Hepatocyte (in vitro differentiated cells): ENCODE measurements at regions not wholly inside any gene's neighbourhood (a gene's known extent, or its start where the extent isn't known, plus 50 kb on each side); places are given as distances from the start of the nearest gene placed in this dataset.

ENCODE experiments used
- EZH2 ChIP-seq: fragments of 200-600 bp; sonication (generic); IDR thresholded peaks from 2 replicates; pipeline ENCODE4 v1.6.1; 2016; ENCODE audit warnings: antibody characterized with exemption, mild to moderate bottlenecking, borderline replicate concordance
- EZH2phosphoT487 ChIP-seq: fragments of 200-600 bp; sonication (generic); IDR thresholded peaks from one replicate; pipeline ENCODE4 v1.6.1; 2018; ENCODE audit warnings: antibody characterized with exemption, mild to moderate bottlenecking, low read depth, moderate library complexity; ENCODE audit not compliant: unreplicated experiment, severe bottlenecking
- TF ChIP-seq, protein P1 (sequence below): fragments of 200-600 bp; sonication (generic); IDR thresholded peaks from 2 replicates; pipeline ENCODE4 v1.5.1; 2016; ENCODE audit warnings: antibody characterized with exemption, mild to moderate bottlenecking; ENCODE audit not compliant: poor library complexity

DNA sequence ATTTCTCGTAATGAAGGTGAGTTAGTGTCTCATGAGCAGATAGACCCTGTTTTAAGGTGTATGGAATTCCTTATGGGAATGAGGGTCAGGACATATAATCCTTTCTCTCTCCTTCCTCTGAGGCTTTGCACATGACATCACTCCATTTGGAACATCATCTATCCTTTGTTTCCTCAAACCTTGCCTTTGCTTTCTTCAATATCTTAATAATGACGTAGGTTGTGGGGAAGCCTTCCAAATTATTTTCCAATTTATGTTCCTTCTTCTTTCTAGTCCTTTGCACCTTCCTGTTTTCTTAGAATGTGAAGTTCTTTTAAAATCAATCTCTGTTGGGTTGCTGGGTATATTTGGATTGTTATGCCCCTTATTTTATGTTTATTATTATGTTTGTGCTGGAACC is 502.9 kb upstream of the STXBP6 start:
- TF ChIP-seq, protein P1, sequence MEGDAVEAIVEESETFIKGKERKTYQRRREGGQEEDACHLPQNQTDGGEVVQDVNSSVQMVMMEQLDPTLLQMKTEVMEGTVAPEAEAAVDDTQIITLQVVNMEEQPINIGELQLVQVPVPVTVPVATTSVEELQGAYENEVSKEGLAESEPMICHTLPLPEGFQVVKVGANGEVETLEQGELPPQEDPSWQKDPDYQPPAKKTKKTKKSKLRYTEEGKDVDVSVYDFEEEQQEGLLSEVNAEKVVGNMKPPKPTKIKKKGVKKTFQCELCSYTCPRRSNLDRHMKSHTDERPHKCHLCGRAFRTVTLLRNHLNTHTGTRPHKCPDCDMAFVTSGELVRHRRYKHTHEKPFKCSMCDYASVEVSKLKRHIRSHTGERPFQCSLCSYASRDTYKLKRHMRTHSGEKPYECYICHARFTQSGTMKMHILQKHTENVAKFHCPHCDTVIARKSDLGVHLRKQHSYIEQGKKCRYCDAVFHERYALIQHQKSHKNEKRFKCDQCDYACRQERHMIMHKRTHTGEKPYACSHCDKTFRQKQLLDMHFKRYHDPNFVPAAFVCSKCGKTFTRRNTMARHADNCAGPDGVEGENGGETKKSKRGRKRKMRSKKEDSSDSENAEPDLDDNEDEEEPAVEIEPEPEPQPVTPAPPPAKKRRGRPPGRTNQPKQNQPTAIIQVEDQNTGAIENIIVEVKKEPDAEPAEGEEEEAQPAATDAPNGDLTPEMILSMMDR, result no peak
- TF ChIP-seq EZH2phosphoT487 (no peak), EZH2 (no peak)
